ENCODE measurements at regions not wholly inside any gene's neighbourhood (a gene's known extent, or its start where the extent isn't known, plus 50 kb on each side); places are given as distances from the start of the nearest gene placed in this dataset.

GRCh38 chr5:1745123-1745795 is 54.4 kb downstream of the MRPL36 start:
- no peak for TF ChIP-seq CTCF (conservative IDR thresholded peaks at IDR 0.05; ENCODE audit: low read length)
- no peak for TF ChIP-seq EZH2phosphoT487 (IDR thresholded peaks at IDR 0.05; ENCODE audit: borderline replicate concordance)
